ENCODE measurements at regions not wholly inside any gene's neighbourhood (a gene's known extent, or its start where the extent isn't known, plus 50 kb on each side); places are given as distances from the start of the nearest gene placed in this dataset.
"Not testable (repeated sequence)": the region's sequence is repeated elsewhere in the genome, so short reads cannot be mapped to it uniquely, and the experiment has no call there.

- no peak for DNase-seq
Observed at GRCh38 chr5:38680094-38680825, 123.8 kb upstream of the LIFR start.

GRCh38 chr5:38681029-38681706, 124.7 kb upstream of the LIFR start:
- DNase-seq, result no peak

- no peak for DNase-seq
Observed at GRCh38 chr5:38681966-38682365, 125.5 kb upstream of the LIFR start.

GRCh38 chr5:38686658-38687057, 130.2 kb upstream of the LIFR start:
- no peak for DNase-seq

DNA sequence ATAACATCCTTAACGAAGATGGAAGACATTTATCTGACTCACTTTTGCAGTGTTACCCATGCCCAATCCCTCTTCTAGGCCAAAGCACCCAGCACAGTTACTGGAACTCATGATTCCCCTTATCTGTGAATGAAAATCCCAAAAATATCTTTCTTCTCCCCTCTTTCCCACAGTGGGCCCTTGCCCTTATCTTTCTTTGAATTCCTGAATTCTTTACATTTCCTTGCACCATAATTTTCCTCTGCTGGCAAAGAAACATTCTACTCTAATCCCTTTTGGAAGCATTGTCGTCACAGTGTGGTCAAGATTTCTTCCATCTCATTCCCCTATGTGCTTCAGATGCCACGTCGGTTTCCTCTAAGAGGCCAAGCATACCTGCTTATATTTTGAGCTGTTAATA, 135.9 kb upstream of the LIFR start:
- no peak for DNase-seq

DNA sequence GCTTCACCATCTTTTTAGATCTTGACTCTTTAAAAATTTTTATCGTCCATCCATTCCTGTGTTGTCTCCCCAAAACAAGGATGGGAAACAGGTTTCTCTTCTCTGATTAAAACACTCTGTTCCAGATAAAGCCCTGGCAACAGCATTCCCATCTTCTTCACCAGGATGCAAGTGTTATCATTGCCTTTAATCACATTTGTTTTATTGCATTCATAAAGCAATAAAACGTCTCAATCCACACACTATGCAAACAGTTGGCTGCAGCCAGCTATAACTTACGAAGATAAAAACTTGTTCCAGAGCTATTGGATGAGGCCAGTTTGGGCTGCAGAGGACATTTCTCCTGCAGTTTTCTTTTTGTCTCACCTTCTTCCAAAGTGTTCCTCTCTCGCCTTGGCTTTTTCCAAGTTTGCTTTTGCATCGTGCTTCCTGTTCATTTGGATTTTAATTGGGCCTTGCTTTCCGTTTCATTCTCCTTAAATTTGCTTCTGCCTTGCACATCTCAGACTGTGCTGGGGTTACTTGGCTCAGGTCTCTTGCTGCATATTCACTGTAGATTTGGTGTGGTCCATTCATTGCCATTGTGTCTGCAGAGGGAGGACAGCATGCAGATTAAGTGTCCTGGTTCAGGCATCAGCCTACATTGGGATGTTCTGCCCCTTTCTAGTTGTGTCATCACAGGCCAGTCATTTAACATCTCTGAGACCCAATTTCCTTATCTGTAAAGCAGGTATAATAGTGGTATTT, 136.5 kb upstream of the LIFR start:
- no peak for DNase-seq

GRCh38 chr5:38695021-38695958, 138.8 kb upstream of the LIFR start:
- DNase-seq, result no peak

DNA sequence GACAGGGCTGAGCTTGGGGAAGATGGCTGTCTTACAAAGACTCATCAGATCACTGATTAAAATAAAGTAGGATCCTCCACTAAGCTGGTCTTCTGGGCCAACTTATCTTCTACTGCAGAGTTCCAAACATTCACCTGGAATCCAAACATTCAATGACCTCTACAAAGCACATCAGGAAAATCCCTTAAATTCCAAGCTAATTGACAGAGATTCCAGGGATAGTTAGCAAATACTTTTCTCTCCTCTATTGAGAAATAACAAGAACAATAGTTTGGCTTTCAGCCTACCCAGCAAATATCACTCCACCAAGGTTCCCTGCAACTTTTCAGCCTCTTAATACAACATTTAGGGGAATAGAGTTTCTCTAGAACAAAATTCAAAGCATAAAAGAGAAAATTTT, 140.6 kb upstream of the LIFR start:
- DNase-seq, result no peak

- not testable (repeated sequence) for DNase-seq
Observed at GRCh38 chr5:38705529-38705928, 140.3 kb upstream of the OSMR start.

- no peak for DNase-seq
Observed at GRCh38 chr5:38706376-38706775, 139.4 kb upstream of the OSMR start.

- DNase-seq, result no peak
Observed at GRCh38 chr5:38707352-38708210, 138.2 kb upstream of the OSMR start.

DNA sequence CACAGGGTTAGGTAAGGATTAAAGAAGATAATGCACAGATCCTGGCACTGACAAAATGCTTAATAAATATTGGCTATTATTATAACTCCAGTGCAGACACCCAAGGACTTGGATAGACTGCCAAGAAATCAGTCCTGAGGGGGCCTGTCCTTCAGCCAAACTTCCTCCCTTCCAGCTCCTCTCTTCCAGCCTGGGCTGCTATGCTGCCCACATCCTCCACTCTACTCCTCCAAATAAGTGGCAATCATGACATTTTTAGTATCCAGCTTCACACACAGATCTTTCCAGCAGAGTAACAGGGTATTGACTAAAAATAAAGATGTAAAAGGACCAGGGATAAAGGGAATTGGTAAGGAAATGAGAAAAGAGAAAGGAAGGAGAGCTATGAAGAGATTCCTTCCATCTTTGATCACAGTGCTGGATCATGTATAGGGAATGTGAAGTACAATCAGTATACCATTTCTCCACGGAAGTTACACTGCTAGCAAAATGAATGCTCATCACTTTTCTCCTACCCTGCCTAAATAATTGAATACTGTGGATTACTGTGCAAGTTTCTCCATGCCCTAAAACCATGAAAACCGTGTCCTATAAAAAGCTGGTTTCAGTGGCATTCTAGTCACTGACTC, 136.0 kb upstream of the OSMR start:
- no peak for DNase-seq

- DNase-seq, result no peak
Observed at GRCh38 chr5:38710627-38711026, 135.2 kb upstream of the OSMR start.

- no peak for DNase-seq
Observed at GRCh38 chr5:38712391-38712790, 133.4 kb upstream of the OSMR start.

GRCh38 chr5:38714240-38714639, 131.6 kb upstream of the OSMR start:
- DNase-seq, result no peak

GRCh38 chr5:38714703-38715355, 131.0 kb upstream of the OSMR start:
- no peak for DNase-seq

DNA sequence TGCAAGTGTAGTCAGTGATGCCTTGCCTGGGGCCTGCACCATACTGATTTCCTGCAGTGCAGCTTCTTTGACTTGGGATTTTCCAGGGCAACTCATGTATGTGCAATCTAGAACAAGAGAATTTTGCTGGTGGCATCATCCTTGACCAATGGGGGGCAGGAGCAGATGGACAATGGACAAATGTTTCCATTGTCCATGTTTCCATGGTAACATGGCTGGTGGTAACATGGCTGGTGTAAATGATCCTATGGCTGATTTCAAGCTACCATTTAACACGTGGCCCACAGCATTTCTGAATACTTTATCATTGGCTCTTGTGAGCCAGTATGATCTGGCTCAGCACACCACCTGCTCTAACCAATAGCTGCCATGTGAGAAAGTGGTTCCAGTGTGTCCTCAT, 130.1 kb upstream of the OSMR start:
- DNase-seq, result no peak

GRCh38 chr5:38716516-38716915, 129.3 kb upstream of the OSMR start:
- DNase-seq, result no peak

DNA sequence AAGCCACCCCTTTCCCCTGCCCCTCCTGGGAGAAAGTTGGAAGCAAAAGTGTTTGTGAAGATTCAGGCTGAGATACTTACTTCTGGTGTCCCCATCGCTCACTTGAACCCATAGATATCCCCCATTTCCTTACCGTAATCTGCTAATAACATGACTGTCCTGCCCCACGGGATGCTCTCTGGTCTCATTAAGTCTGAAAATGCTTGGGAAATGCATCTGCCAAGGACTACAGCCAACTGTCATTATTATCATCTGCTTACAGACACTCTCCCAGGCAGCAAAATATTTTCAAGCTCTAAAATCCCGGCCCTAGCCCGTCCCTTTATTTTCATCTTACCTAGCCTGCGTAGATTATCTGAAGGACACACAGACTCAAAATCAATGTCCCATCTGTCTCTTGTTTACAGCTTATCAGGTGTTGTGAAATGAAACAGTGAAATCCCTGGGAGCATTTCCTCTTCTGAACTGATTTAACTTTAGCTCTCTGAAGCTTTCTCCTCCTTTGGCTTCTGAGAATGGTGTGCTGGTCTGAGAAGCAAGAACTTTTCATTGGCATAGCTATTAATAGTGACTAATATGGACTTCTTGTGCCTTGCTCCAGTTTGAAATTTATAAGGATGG, 126.9 kb upstream of the OSMR start:
- no peak for DNase-seq

- no peak for DNase-seq
Observed at GRCh38 chr5:38719403-38719802, 126.4 kb upstream of the OSMR start.

Data from NCI-H2107 (cell line).